Uterus (tissue), 2 donors: ENCODE measurements at regions not wholly inside any gene's neighbourhood (a gene's known extent, or its start where the extent isn't known, plus 50 kb on each side); places are given as distances from the start of the nearest gene placed in this dataset.

Experiments used
- POLR2A ChIP-seq, 2 donors: fragments of 450-650 bp; IDR thresholded peaks; one replicate each; pipeline ENCODE4 v1.6.1; 2016; ENCODE audit warnings: antibody characterized with exemption in 2 of 2, mild to moderate bottlenecking in 1 of 2, moderate library complexity in 1 of 2
- TF ChIP-seq, protein P1 (sequence below), 4 experiments: fragments of 200-600 bp in 2 of 4; fragments of 450-650 bp in 2 of 4; sonication (generic) in 2 of 4; IDR thresholded peaks; one replicate each; pipeline ENCODE4 v1.5.1; 2016 to 2019; ENCODE audit warnings: antibody characterized with exemption in 4 of 4, mild to moderate bottlenecking in 2 of 4, moderate library complexity in 1 of 4

DNA sequence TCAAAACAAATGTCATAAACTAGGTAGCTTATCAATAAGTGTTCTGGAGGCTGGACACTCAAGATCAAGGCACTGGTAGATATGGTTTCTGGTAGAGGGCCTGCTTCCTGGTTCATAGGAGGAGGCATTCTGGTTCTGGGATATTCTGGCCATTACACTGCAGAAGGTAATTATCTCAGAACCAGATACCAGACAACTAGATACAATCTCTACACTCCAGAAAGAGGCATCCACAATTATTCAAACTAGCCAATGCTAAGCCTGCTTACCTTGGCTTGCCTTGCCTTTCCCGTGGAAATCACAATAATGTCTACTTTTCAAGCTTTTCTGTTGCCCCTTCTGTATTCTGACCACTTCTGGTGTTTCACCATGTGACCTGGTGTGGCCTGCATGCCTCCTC lies 785.2 kb upstream of the GYPC start:
- TF ChIP-seq, protein P1, sequence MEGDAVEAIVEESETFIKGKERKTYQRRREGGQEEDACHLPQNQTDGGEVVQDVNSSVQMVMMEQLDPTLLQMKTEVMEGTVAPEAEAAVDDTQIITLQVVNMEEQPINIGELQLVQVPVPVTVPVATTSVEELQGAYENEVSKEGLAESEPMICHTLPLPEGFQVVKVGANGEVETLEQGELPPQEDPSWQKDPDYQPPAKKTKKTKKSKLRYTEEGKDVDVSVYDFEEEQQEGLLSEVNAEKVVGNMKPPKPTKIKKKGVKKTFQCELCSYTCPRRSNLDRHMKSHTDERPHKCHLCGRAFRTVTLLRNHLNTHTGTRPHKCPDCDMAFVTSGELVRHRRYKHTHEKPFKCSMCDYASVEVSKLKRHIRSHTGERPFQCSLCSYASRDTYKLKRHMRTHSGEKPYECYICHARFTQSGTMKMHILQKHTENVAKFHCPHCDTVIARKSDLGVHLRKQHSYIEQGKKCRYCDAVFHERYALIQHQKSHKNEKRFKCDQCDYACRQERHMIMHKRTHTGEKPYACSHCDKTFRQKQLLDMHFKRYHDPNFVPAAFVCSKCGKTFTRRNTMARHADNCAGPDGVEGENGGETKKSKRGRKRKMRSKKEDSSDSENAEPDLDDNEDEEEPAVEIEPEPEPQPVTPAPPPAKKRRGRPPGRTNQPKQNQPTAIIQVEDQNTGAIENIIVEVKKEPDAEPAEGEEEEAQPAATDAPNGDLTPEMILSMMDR (IDR thresholded peaks at IDR 0.05): no peak
- TF ChIP-seq POLR2A (IDR thresholded peaks at IDR 0.05): no peak
